Testis (tissue), 2 donors: ENCODE measurements at regions not wholly inside any gene's neighbourhood (a gene's known extent, or its start where the extent isn't known, plus 50 kb on each side); places are given as distances from the start of the nearest gene placed in this dataset.

Source experiments
- DNase-seq: peaks from one replicate; pipeline ENCODE4 v3.0.0-alpha.2; 2019
- H3K27ac ChIP-seq, 2 donors: fragments of 200-600 bp; sonication (generic); one replicate each; pipeline ENCODE4 v1.5.1; 2019
- H3K27me3 ChIP-seq: fragments of 200-600 bp; sonication (generic); one replicate; pipeline ENCODE4 v1.5.1; 2019
- H3K36me3 ChIP-seq: fragments of 200-600 bp; sonication (generic); one replicate; pipeline ENCODE4 v1.5.1; 2017; ENCODE audit warnings: low read depth; ENCODE audit errors: missing control alignments
- H3K4me1 ChIP-seq: fragments of 200-600 bp; sonication (generic); one replicate; pipeline ENCODE4 v1.5.1; 2019
- H3K4me3 ChIP-seq, 2 donors: fragments of 200-600 bp; sonication (generic); one replicate each; pipeline ENCODE4 v1.5.1; 2017 to 2019
- H3K9me3 ChIP-seq: fragments of 200-600 bp; sonication (generic); one replicate; pipeline ENCODE4 v1.5.1; 2017
- POLR2A ChIP-seq: fragments of 450-650 bp; IDR thresholded peaks from one replicate; pipeline ENCODE4 v1.6.1; 2017; ENCODE audit warnings: antibody characterized with exemption, mild to moderate bottlenecking, moderate library complexity
- WGBS, 2 donors: methylation state at CpG; one replicate each; pipeline ENCODE4 v1.1.5; 2018; 5-methylcytosine and 5-hydroxymethylcytosine counted together
- intact Hi-C: fragments of 100-400 bp; cut with DNase I; formaldehyde crosslinking; loops from one replicate; pipeline ENCODE4 v1.15.1; 2023; ENCODE audit warnings: low total_unique reads
- TF ChIP-seq, protein P1 (sequence below), 3 experiments: fragments of 450-650 bp in 2 of 3; fragments of 200-600 bp in 1 of 3; sonication (generic) in 1 of 3; IDR thresholded peaks; one replicate each; pipeline ENCODE4 v1.5.1; 2016 to 2019; ENCODE audit warnings: antibody characterized with exemption in 3 of 3, mild to moderate bottlenecking in 2 of 3, moderate library complexity in 1 of 3

DNA sequence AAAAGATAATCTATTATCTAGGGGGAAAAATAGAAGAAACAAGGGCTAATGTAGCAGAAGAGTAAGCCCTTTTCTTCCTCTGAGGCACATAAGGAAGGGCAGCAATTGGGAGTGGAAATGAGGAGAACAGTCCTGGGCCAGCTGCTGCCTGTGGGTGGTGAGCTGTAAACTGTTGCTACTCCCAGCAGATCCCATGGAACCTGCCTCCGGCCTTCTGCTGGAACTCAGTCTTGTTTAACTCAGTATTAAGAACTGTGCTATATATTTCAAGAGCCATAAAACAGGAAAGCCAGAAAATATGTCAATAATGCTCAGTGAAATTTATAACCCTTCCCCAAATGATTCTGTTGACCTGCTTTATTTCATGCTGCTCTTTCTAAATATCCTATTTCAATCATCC lies 464.2 kb downstream of the COL12A1 start:
- Histone ChIP-seq H3K36me3 (no peaks in the 10 kb centered on the region), H3K4me1 (no peaks in the 10 kb centered on the region), H3K4me3 (no peak overlapping the region), H3K27me3 (no peaks in the 10 kb centered on the region), H3K27ac (no peak overlapping the region), H3K9me3 (no peaks in the 10 kb centered on the region)
- 64 to 76% methylated on average over 1 of the region's 1 CpG for WGBS, 2 donors
- intact Hi-C loops = no loop called here
- TF ChIP-seq, protein P1, sequence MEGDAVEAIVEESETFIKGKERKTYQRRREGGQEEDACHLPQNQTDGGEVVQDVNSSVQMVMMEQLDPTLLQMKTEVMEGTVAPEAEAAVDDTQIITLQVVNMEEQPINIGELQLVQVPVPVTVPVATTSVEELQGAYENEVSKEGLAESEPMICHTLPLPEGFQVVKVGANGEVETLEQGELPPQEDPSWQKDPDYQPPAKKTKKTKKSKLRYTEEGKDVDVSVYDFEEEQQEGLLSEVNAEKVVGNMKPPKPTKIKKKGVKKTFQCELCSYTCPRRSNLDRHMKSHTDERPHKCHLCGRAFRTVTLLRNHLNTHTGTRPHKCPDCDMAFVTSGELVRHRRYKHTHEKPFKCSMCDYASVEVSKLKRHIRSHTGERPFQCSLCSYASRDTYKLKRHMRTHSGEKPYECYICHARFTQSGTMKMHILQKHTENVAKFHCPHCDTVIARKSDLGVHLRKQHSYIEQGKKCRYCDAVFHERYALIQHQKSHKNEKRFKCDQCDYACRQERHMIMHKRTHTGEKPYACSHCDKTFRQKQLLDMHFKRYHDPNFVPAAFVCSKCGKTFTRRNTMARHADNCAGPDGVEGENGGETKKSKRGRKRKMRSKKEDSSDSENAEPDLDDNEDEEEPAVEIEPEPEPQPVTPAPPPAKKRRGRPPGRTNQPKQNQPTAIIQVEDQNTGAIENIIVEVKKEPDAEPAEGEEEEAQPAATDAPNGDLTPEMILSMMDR (IDR thresholded peaks at IDR 0.05) = no peak
- no peak for TF ChIP-seq POLR2A
- no peak for DNase-seq

DNA sequence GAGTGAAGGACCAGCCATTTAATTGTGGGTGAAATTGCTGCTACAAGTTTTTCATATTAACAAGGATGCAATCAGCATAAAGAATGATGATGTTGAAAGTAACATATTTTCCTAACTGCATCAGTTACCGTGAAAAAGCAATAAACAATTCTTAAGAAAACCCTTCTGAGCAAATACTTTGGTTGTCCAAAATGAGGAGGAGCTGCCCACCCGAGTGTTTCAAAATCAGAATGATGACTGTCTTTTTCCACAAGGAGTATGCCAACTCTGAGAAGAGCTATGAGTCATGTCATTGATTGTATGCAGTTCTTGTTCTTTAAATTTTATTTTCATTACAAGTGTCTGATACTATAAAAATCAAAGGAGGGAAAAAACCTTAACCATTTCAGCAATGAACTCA lies 470.5 kb downstream of the COL12A1 start:
- no peaks in the 10 kb centered on the region for H3K36me3 ChIP-seq
- no peak overlapping the region for H3K4me3 ChIP-seq
- TF ChIP-seq, protein P1 (IDR thresholded peaks at IDR 0.05) = no peak
- TF ChIP-seq POLR2A = no peak
- intact Hi-C loops = no loop called here
- 40 to 49% methylated on average over 2 of the region's 2 CpGs for WGBS, 2 donors
- no peak for DNase-seq
- H3K27me3 ChIP-seq = no peaks in the 10 kb centered on the region
- H3K27ac ChIP-seq = peak overlapping the region in 1 of 2 donors; percentile 6
- H3K4me1 ChIP-seq = no peaks in the 10 kb centered on the region
- no peaks in the 10 kb centered on the region for H3K9me3 ChIP-seq

DNA sequence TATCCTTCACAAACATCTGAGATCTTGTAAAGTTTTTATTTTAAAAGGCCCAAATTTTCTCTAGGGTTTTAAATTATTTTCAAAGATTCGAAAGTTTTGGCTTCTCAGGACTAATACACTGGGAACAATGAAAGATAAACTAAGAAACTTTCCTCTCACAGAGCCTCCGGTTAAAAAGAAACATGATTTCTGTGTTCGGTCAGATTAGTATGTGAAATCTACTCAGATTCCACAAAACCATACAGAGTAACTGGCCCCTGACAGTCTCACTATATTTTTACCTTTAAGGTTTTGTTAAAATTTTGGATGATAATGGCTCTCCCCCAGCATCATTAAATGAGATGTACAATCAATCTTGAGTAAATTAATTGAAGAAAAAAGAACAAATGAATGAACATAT lies 471.0 kb downstream of the COL12A1 start:
- Histone ChIP-seq H3K27me3 (no peaks in the 10 kb centered on the region), H3K27ac (peak overlapping the region in 1 of 2 donors; percentile 6), H3K36me3 (no peaks in the 10 kb centered on the region), H3K4me1 (no peaks in the 10 kb centered on the region), H3K9me3 (no peaks in the 10 kb centered on the region), H3K4me3 (no peak overlapping the region)
- intact Hi-C loops = no loop called here
- TF ChIP-seq POLR2A = no peak
- TF ChIP-seq, protein P1 (IDR thresholded peaks at IDR 0.05) = no peak
- DNase-seq = no peak
- 39 to 40% methylated on average over 3 of the region's 3 CpGs for WGBS, 2 donors

DNA sequence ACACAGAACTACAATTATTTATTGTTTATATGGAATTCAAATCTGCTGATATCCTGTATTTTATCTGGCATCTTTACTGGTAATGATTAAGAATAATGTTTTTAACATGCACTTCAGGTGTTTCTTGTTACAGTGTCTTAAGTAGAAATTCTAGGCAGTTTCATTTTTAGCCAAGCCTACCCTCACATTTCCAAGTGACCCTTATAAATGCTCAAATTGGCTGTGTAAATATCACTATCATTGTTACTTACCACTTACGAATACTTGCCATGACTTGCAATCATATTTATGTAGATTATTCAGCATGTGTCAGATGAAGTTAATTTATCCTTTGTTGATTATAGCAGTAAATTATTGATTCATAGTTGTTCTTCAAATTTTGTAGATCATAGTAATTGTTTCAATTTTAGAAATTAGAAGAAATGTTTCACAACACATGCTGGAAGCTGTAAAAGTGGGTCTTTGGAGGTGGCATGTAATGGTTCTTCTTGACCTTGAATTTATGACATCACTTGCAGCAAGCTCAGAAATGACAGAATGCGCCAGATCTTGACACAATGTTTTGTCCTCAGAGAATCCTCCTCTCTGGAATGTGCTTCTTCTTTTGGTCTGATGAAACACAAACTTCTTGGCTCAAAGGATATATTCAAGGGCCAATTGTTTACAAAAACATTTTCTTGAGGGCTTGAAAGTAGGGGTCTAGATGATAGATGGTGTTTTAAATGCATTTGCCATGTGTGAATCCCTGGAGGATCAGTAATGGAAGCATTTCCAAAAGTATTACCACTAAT lies 471.8 kb downstream of the COL12A1 start:
- intact Hi-C loops = no loop called here
- Histone ChIP-seq H3K4me3 (no peak overlapping the region), H3K27ac (peak overlapping the region in 1 of 2 donors; percentile 6), H3K4me1 (no peaks in the 10 kb centered on the region), H3K27me3 (no peaks in the 10 kb centered on the region), H3K9me3 (no peaks in the 10 kb centered on the region), H3K36me3 (no peaks in the 10 kb centered on the region)
- no peak for DNase-seq
- 46 to 69% methylated on average over 2 of the region's 2 CpGs for WGBS, 2 donors
- TF ChIP-seq, protein P1 (IDR thresholded peaks at IDR 0.05) = no peak
- TF ChIP-seq POLR2A = no peak

DNA sequence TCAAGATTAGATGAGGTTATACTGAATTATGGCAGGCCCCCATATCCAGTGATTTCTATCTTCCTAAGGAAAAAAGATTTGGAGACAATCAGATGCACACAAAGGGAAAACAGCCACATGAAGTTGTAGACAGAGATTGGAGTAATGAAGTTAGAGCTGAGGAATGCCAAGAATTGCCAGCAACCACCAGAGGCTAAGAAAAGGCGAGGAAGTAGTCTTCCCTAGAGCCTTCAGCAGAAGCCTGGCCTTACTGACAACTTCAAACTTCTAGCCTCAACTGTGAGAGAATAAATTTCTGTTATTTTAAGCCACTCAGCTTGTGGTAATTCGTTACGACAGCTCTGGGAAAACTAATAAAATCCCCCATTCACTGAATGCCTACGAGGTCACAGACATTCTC lies 473.9 kb downstream of the COL12A1 start:
- Histone ChIP-seq H3K4me1 (no peaks in the 10 kb centered on the region), H3K27me3 (no peaks in the 10 kb centered on the region), H3K9me3 (no peaks in the 10 kb centered on the region), H3K27ac (no peak overlapping the region), H3K4me3 (no peak overlapping the region), H3K36me3 (no peaks in the 10 kb centered on the region)
- intact Hi-C loops = no loop called here
- TF ChIP-seq, protein P1 (IDR thresholded peaks at IDR 0.05) = no peak
- TF ChIP-seq POLR2A = no peak
- WGBS, 2 donors = 69 to 70% methylated on average over 4 of the region's 4 CpGs
- DNase-seq = no peak
